ENCODE measurements at regions not wholly inside any gene's neighbourhood (a gene's known extent, or its start where the extent isn't known, plus 50 kb on each side); places are given as distances from the start of the nearest gene placed in this dataset.

- ATAC-seq (no peak), DNase-seq (ENCODE audit: low read depth, low spot score) (no peak), FAIRE-seq (no peak)
- POLR2A ChIA-PET = interaction anchor here (0.6 kb wide), 1 partner anchor 127 kb away, joined by 4 read pairs; no protein-coding TSS in a partner anchor
- RAD21 ChIA-PET (ENCODE audit: unreplicated experiment) = no interaction called here
- no peak overlapping the region for H2AFZ ChIP-seq (ENCODE audit: control insufficient read depth, low read depth, low read length)
- intact Hi-C loops (cut with micrococcal nuclease; ENCODE audit: unreplicated experiment) = no loop called here
- no peaks in the 10 kb centered on the region for H3K4me1 ChIP-seq (ENCODE audit: control insufficient read depth, insufficient read depth, low read length)
- H3K9ac ChIP-seq (ENCODE audit: control insufficient read depth, insufficient read depth, low read length) = no peak overlapping the region
- TF ChIP-seq IRF5 (IDR thresholded peaks at IDR 0.05; ENCODE audit: borderline replicate concordance) (no peak), WRNIP1 (IDR thresholded peaks at IDR 0.05; ENCODE audit: borderline replicate concordance, low read depth, low read length) (no peak), CREM (IDR thresholded peaks at IDR 0.05; ENCODE audit: low read depth) (no peak), E4F1 (IDR thresholded peaks at IDR 0.05; ENCODE audit: borderline replicate concordance, partially characterized antibody) (no peak), EGR1 (IDR thresholded peaks at IDR 0.05; ENCODE audit: borderline replicate concordance in 1 of 2, low read depth in 2 of 2, low read length in 2 of 2) (no peak), ESRRA (IDR thresholded peaks at IDR 0.05; ENCODE audit: low read length) (no peak), STAT1 (conservative IDR thresholded peaks at IDR 0.05) (no peak), KLF5 (IDR thresholded peaks at IDR 0.05; ENCODE audit: partially characterized antibody) (no peak)
- no peaks in the 10 kb centered on the region for H3K36me3 ChIP-seq (ENCODE audit: control insufficient read depth in 2 of 2, insufficient read depth in 2 of 2, low read length in 1 of 2)
- BruUV-seq (replicated peaks) = no TSS peak
- no peak overlapping the region for H3K27ac ChIP-seq (ENCODE audit: control insufficient read depth, insufficient read depth)
- no peaks in the 10 kb centered on the region for H3K27me3 ChIP-seq (replicated peaks in 1 of 2; ENCODE audit: control insufficient read depth in 2 of 2, insufficient read depth in 2 of 2, low read length in 1 of 2)
- no peaks in the 10 kb centered on the region for H4K20me1 ChIP-seq (ENCODE audit: control insufficient read depth, insufficient read depth)
- in situ Hi-C loops (cut with MboI) = no loop called here
- H3K4me3 ChIP-seq = no peak overlapping the region
- H3K79me2 ChIP-seq (ENCODE audit: control insufficient read depth, insufficient read depth, low read length) = no peaks in the 10 kb centered on the region
- SMC1A ChIA-PET (ENCODE audit: uncharacterized antibody, unreplicated experiment) = interaction anchor here (1.7 kb wide), 1 partner anchor 146 kb away, joined by 3 read pairs; no protein-coding TSS in a partner anchor
- H3K4me2 ChIP-seq (ENCODE audit: control insufficient read depth, insufficient read depth) = no peak overlapping the region
- no peaks in the 10 kb centered on the region for H3K9me3 ChIP-seq (replicated peaks; ENCODE audit: control insufficient read depth, insufficient read depth, low read length)
- CTCF ChIA-PET = no interaction called here
Observed at GRCh38 chr12:76643438-76643837, 83.9 kb upstream of the OSBPL8 start.
